Trophoblast cell (in vitro differentiated cells and primary cell): ENCODE measurements at regions not wholly inside any gene's neighbourhood (a gene's known extent, or its start where the extent isn't known, plus 50 kb on each side); places are given as distances from the start of the nearest gene placed in this dataset.

Experiments
- DNase-seq, 2 donors: peaks; one replicate each; pipeline ENCODE4 v3.0.0-alpha.2; 2016
- H2AFZ ChIP-seq: 2 replicates; pipeline ENCODE4 v1.6.1; 2013; ENCODE audit warnings: low read length, moderate library complexity, mild to moderate bottlenecking; ENCODE audit not compliant: insufficient read depth, poor library complexity
- H2AK5ac ChIP-seq: 2 replicates; pipeline ENCODE4 v1.6.1; 2013; ENCODE audit warnings: mild to moderate bottlenecking, low read length
- H2BK120ac ChIP-seq: 2 replicates; pipeline ENCODE4 v1.6.1; 2013; ENCODE audit warnings: low read length, mild to moderate bottlenecking, moderate library complexity; ENCODE audit not compliant: insufficient read depth, poor library complexity
- H2BK12ac ChIP-seq: 2 replicates; pipeline ENCODE4 v1.6.1; 2013; ENCODE audit warnings: mild to moderate bottlenecking, low read length, moderate library complexity
- H2BK5ac ChIP-seq: 2 replicates; pipeline ENCODE4 v1.6.1; 2013; ENCODE audit warnings: low read length, low read depth, moderate library complexity, mild to moderate bottlenecking; ENCODE audit not compliant: poor library complexity
- H3K14ac ChIP-seq: 2 replicates; pipeline ENCODE4 v1.6.1; 2013; ENCODE audit warnings: mild to moderate bottlenecking, low read length
- H3K18ac ChIP-seq: 2 replicates; pipeline ENCODE4 v1.6.1; 2013; ENCODE audit warnings: mild to moderate bottlenecking, low read length
- H3K23ac ChIP-seq: 2 replicates; pipeline ENCODE4 v1.6.1; 2013; ENCODE audit warnings: low read length
- H3K27ac ChIP-seq: 2 replicates; pipeline ENCODE4 v1.5.1; 2013; ENCODE audit warnings: low read depth, mild to moderate bottlenecking, inconsistent platforms, low read length, moderate library complexity
- H3K27me3 ChIP-seq: 2 replicates; pipeline ENCODE4 v1.6.1; 2013; ENCODE audit warnings: inconsistent platforms, mild to moderate bottlenecking, low read length, moderate library complexity; ENCODE audit not compliant: insufficient read depth
- H3K36me3 ChIP-seq, 2 experiments: 1 replicate in 1 of 2; 2 replicates in 1 of 2; pipeline ENCODE4 v1.6.1; 2013; ENCODE audit warnings: low read length in 2 of 2, mild to moderate bottlenecking in 2 of 2, moderate library complexity in 1 of 2; ENCODE audit not compliant: insufficient read depth in 2 of 2, control insufficient read depth in 1 of 2
- H3K4ac ChIP-seq: 2 replicates; pipeline ENCODE4 v1.6.1; 2013; ENCODE audit warnings: low read depth, mild to moderate bottlenecking, low read length, moderate library complexity
- H3K4me1 ChIP-seq, 2 experiments: 1 replicate in 1 of 2; 2 replicates in 1 of 2; pipeline ENCODE4 v1.6.1; 2013; ENCODE audit warnings: low read length in 2 of 2, mild to moderate bottlenecking in 2 of 2, moderate library complexity in 1 of 2; ENCODE audit not compliant: insufficient read depth in 2 of 2, control insufficient read depth in 1 of 2
- H3K4me2 ChIP-seq: 2 replicates; pipeline ENCODE4 v1.6.1; 2013; ENCODE audit warnings: inconsistent platforms, mild to moderate bottlenecking, low read length, moderate library complexity
- H3K4me3 ChIP-seq: 2 replicates; pipeline ENCODE4 v1.5.1; 2013; ENCODE audit warnings: mild to moderate bottlenecking, low read depth, low read length, inconsistent platforms
- H3K79me1 ChIP-seq: one replicate; pipeline ENCODE4 v1.6.1; 2013; ENCODE audit warnings: low read length
- H3K79me2 ChIP-seq: 2 replicates; pipeline ENCODE4 v1.6.1; 2013; ENCODE audit warnings: low read length, mild to moderate bottlenecking; ENCODE audit not compliant: control insufficient read depth, insufficient read depth, poor library complexity
- H3K9ac ChIP-seq: 2 replicates; pipeline ENCODE4 v1.6.1; 2013; ENCODE audit warnings: mild to moderate bottlenecking, low read length
- H3K9me3 ChIP-seq: 2 replicates; pipeline ENCODE4 v1.6.1; 2013; ENCODE audit warnings: low read depth, mild to moderate bottlenecking, control low read depth, inconsistent platforms, low read length; ENCODE audit not compliant: insufficient read depth
- H4K12ac ChIP-seq: 2 replicates; pipeline ENCODE4 v1.6.1; 2013; ENCODE audit warnings: low read depth, mild to moderate bottlenecking, low read length, moderate library complexity
- H4K8ac ChIP-seq: 2 replicates; pipeline ENCODE4 v1.6.1; 2013; ENCODE audit warnings: low read depth, mild to moderate bottlenecking, low read length, moderate library complexity
- H4K91ac ChIP-seq: one replicate; pipeline ENCODE4 v1.6.1; 2013; ENCODE audit warnings: low read depth, mild to moderate bottlenecking, low read length, moderate library complexity
- WGBS: extraction: QIAGEN DNeasy Blood & Tissue Kit; methylation state at CpG from one replicate; pipeline ENCODE4 v1.1.7; 2013; ENCODE audit warnings: missing lambda C conversion rate; ENCODE audit not compliant: insufficient read length, insufficient coverage; ENCODE audit errors: extremely low coverage; 5-methylcytosine and 5-hydroxymethylcytosine counted together

DNA sequence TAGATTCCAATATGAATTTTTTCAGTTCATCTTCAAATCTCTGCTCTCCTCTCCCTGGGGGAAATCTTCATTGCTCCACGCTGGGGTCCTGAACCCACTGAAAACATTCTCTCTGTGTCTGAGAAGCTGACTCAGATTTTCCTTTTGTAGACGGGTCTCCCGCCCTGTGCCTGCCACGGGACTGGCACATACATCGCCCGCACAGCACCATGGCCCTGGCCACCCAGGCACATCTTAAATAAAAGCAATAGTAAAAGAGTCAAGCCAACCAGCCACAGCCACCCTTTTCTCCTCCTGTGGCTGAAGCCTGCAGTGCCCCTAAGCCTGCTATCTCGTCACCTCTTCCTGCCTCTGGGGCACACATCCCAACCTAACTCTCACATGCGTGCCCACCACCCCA is 301.2 kb downstream of the ZNF536 start:
- Histone ChIP-seq H3K14ac (no peak overlapping the region), H2AK5ac (no peak overlapping the region), H3K18ac (no peak overlapping the region), H3K27ac (no peak overlapping the region), H4K12ac (no peak overlapping the region), H2BK12ac (no peak overlapping the region), H3K23ac (no peak overlapping the region), H3K27me3 (no peaks in the 10 kb centered on the region), H4K8ac (no peak overlapping the region), H3K4ac (no peak overlapping the region), H3K9me3 (peaks cover 4% of the 10 kb centered on the region), H2BK5ac (no peak overlapping the region), H3K4me2 (no peak overlapping the region), H4K91ac (no peak overlapping the region), H3K9ac (no peak overlapping the region), H3K79me2 (no peaks in the 10 kb centered on the region), H3K79me1 (no peaks in the 10 kb centered on the region), H3K4me3 (no peak overlapping the region), H3K4me1 (no peaks in the 10 kb centered on the region), H2AFZ (no peak overlapping the region), H2BK120ac (no peak overlapping the region), H3K36me3 (no peaks in the 10 kb centered on the region)
- no peak for DNase-seq
- no CpG with 5 or more reads among the region's 8 CpGs for WGBS

DNA sequence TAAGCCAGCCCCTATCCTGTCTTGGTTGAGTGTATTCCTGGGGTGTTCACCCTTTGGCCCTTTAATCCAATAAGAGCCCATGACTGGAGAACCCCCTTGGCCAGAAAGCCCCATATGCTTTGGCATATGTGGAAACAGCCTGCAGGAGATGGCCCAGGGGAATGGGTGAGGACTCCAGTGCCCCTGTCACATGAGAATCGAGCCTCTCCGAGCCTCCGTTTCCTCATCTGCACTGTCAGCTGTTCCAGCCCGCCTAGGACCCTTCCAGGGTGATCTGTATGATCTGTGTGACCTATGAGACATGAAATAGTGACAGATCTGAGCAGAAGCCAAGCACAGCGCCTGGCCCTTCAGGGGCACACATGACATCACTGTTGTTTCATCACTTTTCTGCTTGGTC is 300.7 kb downstream of the ZNF536 start:
- Histone ChIP-seq H3K9ac (no peak overlapping the region), H3K23ac (no peak overlapping the region), H3K79me1 (no peaks in the 10 kb centered on the region), H2BK5ac (no peak overlapping the region), H3K4ac (no peak overlapping the region), H3K18ac (no peak overlapping the region), H3K4me2 (no peak overlapping the region), H3K14ac (no peak overlapping the region), H2AK5ac (no peak overlapping the region), H3K4me3 (no peak overlapping the region), H4K12ac (no peak overlapping the region), H4K8ac (no peak overlapping the region), H3K36me3 (no peaks in the 10 kb centered on the region), H3K4me1 (no peaks in the 10 kb centered on the region), H2BK120ac (no peak overlapping the region), H3K27me3 (no peaks in the 10 kb centered on the region), H3K9me3 (peaks cover 4% of the 10 kb centered on the region), H4K91ac (no peak overlapping the region), H3K27ac (no peak overlapping the region), H3K79me2 (no peaks in the 10 kb centered on the region), H2BK12ac (no peak overlapping the region), H2AFZ (no peak overlapping the region)
- no peak for DNase-seq
- WGBS, result no CpG with 5 or more reads among the region's 5 CpGs

DNA sequence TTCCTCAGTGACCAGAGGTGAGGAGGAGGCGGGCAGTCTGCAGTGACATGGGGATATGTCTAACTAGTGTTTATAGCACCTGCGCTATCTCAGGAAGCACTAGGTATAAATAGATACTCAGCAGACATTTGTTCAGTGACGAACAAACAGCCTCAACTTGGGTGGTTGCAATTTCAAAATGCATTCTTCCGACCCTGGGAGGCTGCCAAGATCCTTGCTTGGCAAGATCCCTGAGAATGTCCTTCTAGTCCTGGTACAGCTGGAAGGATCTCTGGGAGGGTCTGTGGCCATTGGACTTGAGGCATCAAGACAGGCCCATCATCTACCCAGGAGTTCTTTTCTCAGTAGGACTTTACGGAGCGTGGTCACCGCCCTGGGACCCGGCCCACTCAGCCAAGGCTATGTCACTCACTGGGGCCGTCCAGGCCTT is 299.5 kb downstream of the ZNF536 start:
- no peak for DNase-seq
- WGBS, result no CpG with 5 or more reads among the region's 9 CpGs
- no peaks in the 10 kb centered on the region for H3K36me3 ChIP-seq
- no peak overlapping the region for H4K8ac ChIP-seq
- H3K79me2 ChIP-seq, result no peaks in the 10 kb centered on the region
- no peak overlapping the region for H3K18ac ChIP-seq
- H3K27me3 ChIP-seq, result no peaks in the 10 kb centered on the region
- H3K4ac ChIP-seq, result no peak overlapping the region
- H3K4me3 ChIP-seq, result no peak overlapping the region
- no peaks in the 10 kb centered on the region for H3K79me1 ChIP-seq
- H2AK5ac ChIP-seq, result no peak overlapping the region
- no peak overlapping the region for H4K91ac ChIP-seq
- no peak overlapping the region for H3K14ac ChIP-seq
- no peaks in the 10 kb centered on the region for H3K4me1 ChIP-seq
- H4K12ac ChIP-seq, result no peak overlapping the region
- no peak overlapping the region for H3K23ac ChIP-seq
- H2BK12ac ChIP-seq, result no peak overlapping the region
- H3K4me2 ChIP-seq, result no peak overlapping the region
- H2BK5ac ChIP-seq, result no peak overlapping the region
- H3K27ac ChIP-seq, result no peak overlapping the region
- H2AFZ ChIP-seq, result no peak overlapping the region
- no peak overlapping the region for H3K9ac ChIP-seq
- no peak overlapping the region for H2BK120ac ChIP-seq
- H3K9me3 ChIP-seq, result peaks cover 4% of the 10 kb centered on the region

DNA sequence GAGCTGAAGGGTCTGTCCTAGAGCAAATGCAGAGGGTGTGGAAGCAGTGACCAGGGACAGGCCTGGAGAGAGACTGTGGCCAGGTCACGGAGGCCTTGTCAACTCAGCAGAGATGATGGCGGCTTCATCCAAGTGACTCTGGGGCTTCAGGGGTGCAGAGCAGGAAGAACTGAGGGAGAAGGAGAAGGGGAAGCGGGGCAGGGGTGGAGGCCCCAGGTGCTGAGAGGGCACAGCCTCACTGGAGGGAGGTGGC is 299.1 kb downstream of the ZNF536 start:
- H3K9ac ChIP-seq, result no peak overlapping the region
- no peak overlapping the region for H3K23ac ChIP-seq
- H3K4ac ChIP-seq, result no peak overlapping the region
- no peak for DNase-seq
- no peak overlapping the region for H2AK5ac ChIP-seq
- H3K18ac ChIP-seq, result no peak overlapping the region
- no peak overlapping the region for H2BK120ac ChIP-seq
- no peak overlapping the region for H4K91ac ChIP-seq
- H3K14ac ChIP-seq, result no peak overlapping the region
- no peak overlapping the region for H2BK5ac ChIP-seq
- no peak overlapping the region for H3K27ac ChIP-seq
- H3K4me2 ChIP-seq, result no peak overlapping the region
- no peaks in the 10 kb centered on the region for H3K4me1 ChIP-seq
- H3K79me2 ChIP-seq, result no peaks in the 10 kb centered on the region
- H4K12ac ChIP-seq, result no peak overlapping the region
- H4K8ac ChIP-seq, result no peak overlapping the region
- no peak overlapping the region for H2BK12ac ChIP-seq
- no peak overlapping the region for H2AFZ ChIP-seq
- H3K79me1 ChIP-seq, result no peaks in the 10 kb centered on the region
- H3K4me3 ChIP-seq, result no peak overlapping the region
- H3K36me3 ChIP-seq, result no peaks in the 10 kb centered on the region
- peaks cover 4% of the 10 kb centered on the region for H3K9me3 ChIP-seq
- no peaks in the 10 kb centered on the region for H3K27me3 ChIP-seq
- WGBS, result no CpG with 5 or more reads among the region's 3 CpGs
